SK-N-SH treated with all-trans-retinoic acid at 6 μM for 48 hours (cell line): ENCODE measurements at regions not wholly inside any gene's neighbourhood (a gene's known extent, or its start where the extent isn't known, plus 50 kb on each side); places are given as distances from the start of the nearest gene placed in this dataset.

ENCODE experiments used
- ARNTL ChIP-seq: fragments of 450-650 bp; formaldehyde crosslinking; IDR thresholded peaks from 2 replicates; pipeline ENCODE4 v1.5.0; 2020; ENCODE audit warnings: low read depth, mild to moderate bottlenecking, moderate library complexity, borderline replicate concordance
- CSDC2 ChIP-seq: fragments of 250-450 bp; sonication (Bioruptor Pico); IDR thresholded peaks from 2 replicates; pipeline ENCODE4 v1.5.0; 2020; ENCODE audit warnings: mild to moderate bottlenecking, moderate library complexity
- ESRRG ChIP-seq: fragments of 250-450 bp; sonication (Bioruptor Pico); IDR thresholded peaks from 2 replicates; pipeline ENCODE4 v1.6.1; 2021; ENCODE audit warnings: mild to moderate bottlenecking
- GLIS3 ChIP-seq: fragments of 250-450 bp; sonication (Bioruptor Pico); IDR thresholded peaks from 2 replicates; pipeline ENCODE4 v1.5.0; 2020; ENCODE audit warnings: mild to moderate bottlenecking, moderate library complexity
- RARB ChIP-seq: fragments of 250-450 bp; sonication (Bioruptor Pico); IDR thresholded peaks from 2 replicates; pipeline ENCODE4 v1.8.0; 2021; ENCODE audit warnings: mild to moderate bottlenecking, moderate library complexity
- SNAI2 ChIP-seq: fragments of 250-450 bp; sonication (Bioruptor Pico); IDR thresholded peaks from 2 replicates; pipeline ENCODE4 v1.5.0; 2020; ENCODE audit warnings: mild to moderate bottlenecking, moderate library complexity
- TCF4 ChIP-seq: fragments of 250-450 bp; sonication (Bioruptor Pico); IDR thresholded peaks from 2 replicates; pipeline ENCODE4 v1.8.0; 2021; ENCODE audit warnings: mild to moderate bottlenecking, moderate library complexity, borderline replicate concordance
- ZC3H10 ChIP-seq: fragments of 250-450 bp; sonication (Bioruptor Pico); IDR thresholded peaks from 2 replicates; pipeline ENCODE4 v1.5.1; 2021; ENCODE audit warnings: mild to moderate bottlenecking, moderate library complexity
- ZFP3 ChIP-seq: fragments of 250-450 bp; sonication (Bioruptor Pico); IDR thresholded peaks from 2 replicates; pipeline ENCODE4 v1.5.0; 2020; ENCODE audit warnings: mild to moderate bottlenecking, moderate library complexity
- ZNF70 ChIP-seq: fragments of 450-650 bp; formaldehyde crosslinking; IDR thresholded peaks from 2 replicates; pipeline ENCODE4 v1.5.0; 2020; ENCODE audit warnings: mild to moderate bottlenecking, moderate library complexity
- TF ChIP-seq, protein P1 (sequence below): fragments of 250-450 bp; sonication (Bioruptor Pico); IDR thresholded peaks from 2 replicates; pipeline ENCODE4 v1.5.1; 2020; ENCODE audit warnings: low read depth, mild to moderate bottlenecking, moderate library complexity
- TF ChIP-seq, protein P2 (sequence below): fragments of 250-450 bp; sonication (Bioruptor Pico); IDR thresholded peaks from 2 replicates; pipeline ENCODE4 v1.5.1; 2021; ENCODE audit warnings: mild to moderate bottlenecking, moderate library complexity
- TF ChIP-seq, protein P3 (sequence below): fragments of 250-450 bp; sonication (Bioruptor Pico); IDR thresholded peaks from 2 replicates; pipeline ENCODE4 v1.8.0; 2020; ENCODE audit warnings: mild to moderate bottlenecking, moderate library complexity, borderline replicate concordance

DNA sequence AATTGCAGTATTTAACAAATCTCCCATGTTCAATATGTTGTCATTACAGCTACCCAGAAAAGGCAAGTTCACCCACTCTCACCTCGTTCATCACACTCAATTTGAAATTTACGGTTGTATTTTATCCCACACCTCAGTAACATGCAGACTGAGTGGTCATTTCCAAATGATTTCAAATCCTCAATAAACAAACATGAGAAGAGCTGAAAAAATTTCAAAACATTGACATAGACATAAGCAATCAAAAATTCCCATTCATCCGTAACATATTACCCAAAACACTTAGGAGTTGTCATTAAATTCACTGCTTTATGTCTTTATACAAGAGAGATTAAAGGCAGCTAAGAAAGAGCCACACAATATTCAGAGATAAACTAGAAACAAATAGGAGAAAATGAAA is 61.7 kb upstream of the NEBL start:
- TF ChIP-seq ESRRG (no peak), SNAI2 (CRISPR knock-in tag) (no peak), ZNF70 (CRISPR knock-in tag) (no peak), ZFP3 (CRISPR knock-in tag) (no peak), TCF4 (CRISPR knock-in tag) (no peak), ARNTL (CRISPR knock-in tag) (no peak), GLIS3 (CRISPR knock-in tag) (no peak), RARB (CRISPR knock-in tag) (no peak), ZC3H10 (CRISPR knock-in tag) (no peak), CSDC2 (CRISPR knock-in tag) (no peak)
- TF ChIP-seq, protein P1, sequence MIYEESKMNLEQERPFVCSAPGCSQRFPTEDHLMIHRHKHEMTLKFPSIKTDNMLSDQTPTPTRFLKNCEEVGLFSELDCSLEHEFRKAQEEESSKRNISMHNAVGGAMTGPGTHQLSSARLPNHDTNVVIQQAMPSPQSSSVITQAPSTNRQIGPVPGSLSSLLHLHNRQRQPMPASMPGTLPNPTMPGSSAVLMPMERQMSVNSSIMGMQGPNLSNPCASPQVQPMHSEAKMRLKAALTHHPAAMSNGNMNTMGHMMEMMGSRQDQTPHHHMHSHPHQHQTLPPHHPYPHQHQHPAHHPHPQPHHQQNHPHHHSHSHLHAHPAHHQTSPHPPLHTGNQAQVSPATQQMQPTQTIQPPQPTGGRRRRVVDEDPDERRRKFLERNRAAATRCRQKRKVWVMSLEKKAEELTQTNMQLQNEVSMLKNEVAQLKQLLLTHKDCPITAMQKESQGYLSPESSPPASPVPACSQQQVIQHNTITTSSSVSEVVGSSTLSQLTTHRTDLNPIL (CRISPR knock-in tag), result no peak
- TF ChIP-seq, protein P2, sequence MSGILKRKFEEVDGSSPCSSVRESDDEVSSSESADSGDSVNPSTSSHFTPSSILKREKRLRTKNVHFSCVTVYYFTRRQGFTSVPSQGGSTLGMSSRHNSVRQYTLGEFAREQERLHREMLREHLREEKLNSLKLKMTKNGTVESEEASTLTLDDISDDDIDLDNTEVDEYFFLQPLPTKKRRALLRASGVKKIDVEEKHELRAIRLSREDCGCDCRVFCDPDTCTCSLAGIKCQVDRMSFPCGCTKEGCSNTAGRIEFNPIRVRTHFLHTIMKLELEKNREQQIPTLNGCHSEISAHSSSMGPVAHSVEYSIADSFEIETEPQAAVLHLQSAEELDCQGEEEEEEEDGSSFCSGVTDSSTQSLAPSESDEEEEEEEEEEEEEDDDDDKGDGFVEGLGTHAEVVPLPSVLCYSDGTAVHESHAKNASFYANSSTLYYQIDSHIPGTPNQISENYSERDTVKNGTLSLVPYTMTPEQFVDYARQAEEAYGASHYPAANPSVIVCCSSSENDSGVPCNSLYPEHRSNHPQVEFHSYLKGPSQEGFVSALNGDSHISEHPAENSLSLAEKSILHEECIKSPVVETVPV (CRISPR knock-in tag), result no peak
- TF ChIP-seq, protein P3, sequence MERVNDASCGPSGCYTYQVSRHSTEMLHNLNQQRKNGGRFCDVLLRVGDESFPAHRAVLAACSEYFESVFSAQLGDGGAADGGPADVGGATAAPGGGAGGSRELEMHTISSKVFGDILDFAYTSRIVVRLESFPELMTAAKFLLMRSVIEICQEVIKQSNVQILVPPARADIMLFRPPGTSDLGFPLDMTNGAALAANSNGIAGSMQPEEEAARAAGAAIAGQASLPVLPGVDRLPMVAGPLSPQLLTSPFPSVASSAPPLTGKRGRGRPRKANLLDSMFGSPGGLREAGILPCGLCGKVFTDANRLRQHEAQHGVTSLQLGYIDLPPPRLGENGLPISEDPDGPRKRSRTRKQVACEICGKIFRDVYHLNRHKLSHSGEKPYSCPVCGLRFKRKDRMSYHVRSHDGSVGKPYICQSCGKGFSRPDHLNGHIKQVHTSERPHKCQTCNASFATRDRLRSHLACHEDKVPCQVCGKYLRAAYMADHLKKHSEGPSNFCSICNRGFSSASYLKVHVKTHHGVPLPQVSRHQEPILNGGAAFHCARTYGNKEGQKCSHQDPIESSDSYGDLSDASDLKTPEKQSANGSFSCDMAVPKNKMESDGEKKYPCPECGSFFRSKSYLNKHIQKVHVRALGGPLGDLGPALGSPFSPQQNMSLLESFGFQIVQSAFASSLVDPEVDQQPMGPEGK, result no peak
